Transverse colon (tissue), 4 donors: ENCODE measurements at regions not wholly inside any gene's neighbourhood (a gene's known extent, or its start where the extent isn't known, plus 50 kb on each side); places are given as distances from the start of the nearest gene placed in this dataset.

Experiments used
- EP300 ChIP-seq: sonication (generic); formaldehyde crosslinking; IDR thresholded peaks from one replicate; pipeline ENCODE4 v1.6.1; 2017; ENCODE audit warnings: antibody characterized with exemption, low read depth
- POLR2A ChIP-seq: fragments of 450-650 bp; IDR thresholded peaks from one replicate; pipeline ENCODE4 v1.6.1; 2016; ENCODE audit warnings: antibody characterized with exemption, mild to moderate bottlenecking, moderate library complexity
- POLR2AphosphoS5 ChIP-seq, 3 donors: sonication (generic); formaldehyde crosslinking; IDR thresholded peaks; one replicate each; pipeline ENCODE4 v1.6.1; 2016; ENCODE audit warnings: antibody characterized with exemption in 3 of 3
- TF ChIP-seq, protein P1 (sequence below), 5 experiments: fragments of 200-600 bp in 3 of 5; fragments of 450-650 bp in 2 of 5; sonication (generic) in 3 of 5; IDR thresholded peaks; 1 replicate in 2 of 5; 2 replicates in 3 of 5; pipeline ENCODE4 v1.5.1; 2016 to 2017; ENCODE audit warnings: antibody characterized with exemption in 5 of 5, inconsistent platforms in 3 of 5, mild to moderate bottlenecking in 2 of 5, moderate library complexity in 1 of 5

DNA sequence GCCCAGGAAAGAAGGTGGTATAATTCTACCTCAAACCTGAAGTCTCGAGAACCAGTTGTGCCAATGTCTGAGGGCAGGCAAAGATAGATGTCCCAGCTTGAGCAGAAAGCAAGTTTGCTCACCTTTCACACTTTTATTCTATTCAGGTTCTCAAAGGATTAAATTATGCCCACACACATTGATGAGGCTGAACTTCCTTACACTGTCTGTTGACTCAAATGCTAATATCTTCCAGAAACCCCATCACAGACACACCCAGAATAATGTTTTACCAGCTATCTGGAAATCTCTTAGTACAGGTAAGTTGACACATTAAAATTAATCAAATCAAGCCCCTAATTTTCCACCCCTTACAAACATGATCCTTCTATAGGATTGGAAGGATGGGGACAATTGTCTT is 605.7 kb downstream of the NUF2 start:
- no peak for TF ChIP-seq EP300
- no peak for TF ChIP-seq POLR2A
- TF ChIP-seq, protein P1, sequence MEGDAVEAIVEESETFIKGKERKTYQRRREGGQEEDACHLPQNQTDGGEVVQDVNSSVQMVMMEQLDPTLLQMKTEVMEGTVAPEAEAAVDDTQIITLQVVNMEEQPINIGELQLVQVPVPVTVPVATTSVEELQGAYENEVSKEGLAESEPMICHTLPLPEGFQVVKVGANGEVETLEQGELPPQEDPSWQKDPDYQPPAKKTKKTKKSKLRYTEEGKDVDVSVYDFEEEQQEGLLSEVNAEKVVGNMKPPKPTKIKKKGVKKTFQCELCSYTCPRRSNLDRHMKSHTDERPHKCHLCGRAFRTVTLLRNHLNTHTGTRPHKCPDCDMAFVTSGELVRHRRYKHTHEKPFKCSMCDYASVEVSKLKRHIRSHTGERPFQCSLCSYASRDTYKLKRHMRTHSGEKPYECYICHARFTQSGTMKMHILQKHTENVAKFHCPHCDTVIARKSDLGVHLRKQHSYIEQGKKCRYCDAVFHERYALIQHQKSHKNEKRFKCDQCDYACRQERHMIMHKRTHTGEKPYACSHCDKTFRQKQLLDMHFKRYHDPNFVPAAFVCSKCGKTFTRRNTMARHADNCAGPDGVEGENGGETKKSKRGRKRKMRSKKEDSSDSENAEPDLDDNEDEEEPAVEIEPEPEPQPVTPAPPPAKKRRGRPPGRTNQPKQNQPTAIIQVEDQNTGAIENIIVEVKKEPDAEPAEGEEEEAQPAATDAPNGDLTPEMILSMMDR (IDR thresholded peaks at IDR 0.05): no peak
- no peak for TF ChIP-seq POLR2AphosphoS5 (IDR thresholded peaks at IDR 0.05)
